Fibroblast of skin of scalp (primary cell): ENCODE measurements at regions not wholly inside any gene's neighbourhood (a gene's known extent, or its start where the extent isn't known, plus 50 kb on each side); places are given as distances from the start of the nearest gene placed in this dataset.
A peak's percentile ranks its signal among the peaks of the same experiment; 100 is the strongest.
"Not testable (repeated sequence)": the region's sequence is repeated elsewhere in the genome, so short reads cannot be mapped to it uniquely, and the experiment has no call there.

Source experiments
- DNase-seq: peaks from one replicate; pipeline ENCODE4 v3.0.0-alpha.2; 2013

- DNase-seq = no peak
These were observed 471.0 kb upstream of the CDH7 start for GRCh38 chr18:65279668-65280305.

GRCh38 chr18:65278939-65279667, 471.7 kb upstream of the CDH7 start:
- DNase-seq = no peak

GRCh38 chr18:65269375-65269774, 481.4 kb upstream of the CDH7 start:
- DNase-seq = no peak

- no peak for DNase-seq
These were observed 485.1 kb upstream of the CDH7 start for GRCh38 chr18:65265761-65266160.

- DNase-seq = no peak
These were observed 490.8 kb upstream of the CDH7 start for GRCh38 chr18:65260030-65260429.

GRCh38 chr18:65259403-65259802, 491.4 kb upstream of the CDH7 start:
- DNase-seq = no peak

- DNase-seq = no peak
These were observed 493.7 kb upstream of the CDH7 start for GRCh38 chr18:65257149-65257548.

- no peak for DNase-seq
These were observed 495.4 kb upstream of the CDH7 start for GRCh38 chr18:65255417-65255816.

GRCh38 chr18:65239787-65240186, 511.0 kb upstream of the CDH7 start:
- DNase-seq = peak; percentile 2

GRCh38 chr18:65235966-65236624, 514.7 kb upstream of the CDH7 start:
- DNase-seq = peak; percentile 21

- DNase-seq = no peak
These were observed 520.5 kb upstream of the CDH7 start for GRCh38 chr18:65230311-65230710.

- DNase-seq = no peak
These were observed 522.8 kb upstream of the CDH7 start for GRCh38 chr18:65227970-65228369.

GRCh38 chr18:65221736-65222135, 529.1 kb upstream of the CDH7 start:
- no peak for DNase-seq

GRCh38 chr18:65221115-65221514, 529.7 kb upstream of the CDH7 start:
- DNase-seq = no peak

GRCh38 chr18:65215865-65216466, 534.8 kb upstream of the CDH7 start:
- DNase-seq = no peak

GRCh38 chr18:65214456-65214855, 536.4 kb upstream of the CDH7 start:
- DNase-seq = no peak

GRCh38 chr18:65206551-65207260, 544.1 kb upstream of the CDH7 start:
- DNase-seq = no peak

GRCh38 chr18:65202091-65202490, 548.7 kb upstream of the CDH7 start:
- no peak for DNase-seq

GRCh38 chr18:65175681-65176080, 575.1 kb upstream of the CDH7 start:
- DNase-seq = no peak

- not testable (repeated sequence) for DNase-seq
These were observed 588.7 kb upstream of the CDH7 start for GRCh38 chr18:65162086-65162485.

GRCh38 chr18:65146482-65147021, 604.3 kb upstream of the CDH7 start:
- no peak for DNase-seq

GRCh38 chr18:65145312-65145711, 605.5 kb upstream of the CDH7 start:
- DNase-seq = no peak

- DNase-seq = no peak
These were observed 617.2 kb upstream of the CDH7 start for GRCh38 chr18:65133610-65134009.
